ENCODE measurements at regions not wholly inside any gene's neighbourhood (a gene's known extent, or its start where the extent isn't known, plus 50 kb on each side); places are given as distances from the start of the nearest gene placed in this dataset.
"Not testable (repeated sequence)": the region's sequence is repeated elsewhere in the genome, so short reads cannot be mapped to it uniquely, and the experiment has no call there.

DNA sequence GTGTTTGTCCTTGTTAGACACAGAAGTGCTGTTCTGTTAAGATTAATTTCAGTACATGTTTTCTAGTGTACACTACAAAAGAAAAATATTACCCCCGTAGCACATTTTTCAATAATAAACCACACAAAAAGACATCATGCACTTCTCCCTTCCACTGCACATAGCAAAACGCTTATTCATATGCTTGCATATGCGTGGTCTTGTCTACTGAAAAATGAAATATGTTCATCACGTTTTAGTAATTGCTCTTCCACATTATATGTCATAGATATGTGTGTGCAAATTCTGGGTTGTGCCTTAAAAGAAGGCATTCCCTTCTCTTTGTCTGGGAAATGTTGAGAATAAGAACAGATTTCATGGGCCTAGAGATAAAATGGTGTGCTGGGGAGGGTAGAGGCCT lies 353.9 kb downstream of the NSUN3 start:
- DNase-seq: no peak

DNA sequence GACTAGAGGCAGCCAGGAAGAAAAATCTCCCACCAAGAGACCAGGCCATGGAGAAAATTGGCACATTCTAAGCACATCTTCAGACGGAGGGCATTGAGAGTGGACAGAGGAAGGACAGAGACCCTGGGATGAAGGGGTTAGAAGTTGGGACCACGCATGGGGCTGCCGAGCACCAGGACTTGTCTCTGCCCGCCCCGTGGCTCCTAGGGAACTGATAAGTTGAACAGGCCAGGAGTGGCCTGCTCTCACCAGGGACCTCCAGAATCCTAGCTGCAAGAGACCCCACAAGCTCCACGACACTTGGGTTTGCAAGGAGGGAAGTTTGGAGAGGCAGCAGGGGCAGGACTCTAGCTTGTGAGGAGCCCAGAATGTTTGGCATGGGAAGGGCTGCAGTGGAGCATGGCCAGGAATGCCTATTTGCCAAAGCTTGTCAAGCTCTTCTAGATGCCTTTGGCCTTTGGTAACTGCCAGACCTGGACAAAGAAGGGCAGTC lies 355.1 kb downstream of the NSUN3 start:
- DNase-seq: no peak

DNA sequence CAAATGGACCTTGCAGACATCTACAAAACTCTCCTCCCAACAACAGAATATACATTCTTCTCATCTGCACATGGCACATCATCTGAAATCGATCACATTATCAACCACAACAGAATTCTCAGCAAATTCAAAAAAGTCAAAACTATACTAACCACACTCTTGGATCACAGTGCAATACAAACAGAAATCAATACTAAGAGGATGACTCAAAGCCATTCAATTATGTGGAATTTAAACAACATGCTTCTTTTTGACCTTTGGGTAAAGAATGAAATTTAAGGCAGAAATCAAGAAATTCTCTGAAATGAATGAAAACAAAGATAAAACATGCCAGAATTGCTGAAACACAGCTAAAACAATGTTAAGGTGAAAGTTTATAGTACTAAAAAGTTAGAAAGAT lies 358.1 kb downstream of the NSUN3 start:
- DNase-seq: no peak

DNA sequence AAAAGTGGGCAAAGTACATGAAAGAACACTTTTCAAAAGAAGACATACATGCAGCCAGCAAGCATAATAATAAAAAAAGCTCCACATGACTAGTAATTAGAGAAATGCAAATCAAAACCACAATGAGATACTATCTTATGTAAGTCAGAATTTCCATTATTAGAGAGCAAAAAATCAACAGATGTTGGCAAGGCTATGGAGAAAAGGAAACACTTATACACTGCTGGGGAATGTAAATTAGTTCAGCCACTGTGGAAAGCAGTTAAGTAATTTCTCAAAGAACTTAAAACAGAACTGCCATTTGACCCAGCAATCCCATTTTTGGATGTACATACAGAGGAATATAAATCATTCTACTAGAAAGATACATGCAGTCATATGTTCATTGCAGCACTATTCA lies 360.7 kb downstream of the NSUN3 start:
- DNase-seq: no peak

DNA sequence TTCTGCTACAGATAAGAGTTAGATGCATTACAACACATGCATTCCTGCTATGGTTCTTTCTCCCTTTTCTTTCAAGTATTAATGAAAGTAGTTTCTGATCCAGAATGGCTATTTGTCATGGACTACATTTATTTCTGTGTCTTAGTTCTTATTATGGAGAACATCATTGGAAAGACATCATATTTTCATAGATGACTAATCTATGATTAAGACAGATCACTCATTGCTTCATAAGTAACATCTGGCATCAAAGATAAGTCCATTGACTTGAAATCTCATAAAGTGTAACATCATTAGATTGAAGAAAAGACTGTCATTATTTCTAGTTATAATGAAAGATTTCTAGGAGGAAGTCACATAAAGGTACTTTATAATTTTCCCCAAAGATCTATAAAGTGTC lies 366.7 kb downstream of the NSUN3 start:
- DNase-seq: no peak

DNA sequence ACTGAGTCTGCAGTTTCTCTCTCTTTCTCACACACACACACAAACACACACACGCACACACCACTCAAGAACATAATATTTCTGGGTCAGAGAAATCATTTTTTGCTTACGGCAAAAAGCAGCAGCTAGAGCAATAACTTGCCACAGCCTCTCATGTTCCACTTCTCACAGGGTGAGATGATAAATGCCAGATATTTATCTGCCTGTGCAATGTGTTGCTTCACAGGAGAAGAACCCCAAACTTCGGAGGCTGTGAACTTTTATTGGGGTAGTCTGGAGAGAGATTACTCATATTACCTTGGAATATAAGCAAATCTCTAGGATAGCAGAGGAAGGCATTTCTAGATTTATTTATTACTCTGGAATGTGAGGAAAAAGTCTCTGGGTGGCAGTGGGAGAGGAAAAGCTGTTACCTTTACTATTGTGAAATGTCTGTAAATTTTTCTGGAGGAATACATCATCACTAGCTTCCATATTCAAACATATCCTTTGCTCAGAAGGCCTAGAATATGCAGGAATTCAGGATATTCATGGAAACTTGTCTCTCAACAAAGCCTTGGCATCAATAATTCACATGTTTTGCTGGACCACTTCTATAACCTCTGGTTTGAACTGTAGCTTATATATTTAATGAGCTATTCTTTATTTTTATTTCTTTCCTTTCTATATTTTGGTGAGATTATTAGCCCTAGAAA lies 369.2 kb downstream of the NSUN3 start:
- no peak for DNase-seq

DNA sequence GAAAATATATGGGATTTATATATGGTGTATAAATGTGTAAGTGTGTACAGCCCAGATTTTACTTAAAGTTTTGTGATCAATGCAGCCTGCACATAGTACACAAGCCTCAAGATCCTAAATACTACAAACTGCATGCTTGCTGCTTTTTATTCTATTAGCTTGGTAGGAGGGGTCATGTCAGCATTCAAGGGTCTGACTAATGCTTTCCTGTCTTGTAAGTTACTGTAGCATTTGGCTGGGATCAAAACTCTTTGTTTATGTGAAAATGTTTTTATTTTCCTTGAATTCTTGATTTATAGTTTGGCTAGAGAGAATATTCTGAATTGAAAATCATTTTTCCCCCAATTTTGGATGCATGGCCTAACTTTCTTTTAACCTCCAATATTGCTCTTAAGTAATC lies 370.9 kb downstream of the NSUN3 start:
- DNase-seq: no peak

DNA sequence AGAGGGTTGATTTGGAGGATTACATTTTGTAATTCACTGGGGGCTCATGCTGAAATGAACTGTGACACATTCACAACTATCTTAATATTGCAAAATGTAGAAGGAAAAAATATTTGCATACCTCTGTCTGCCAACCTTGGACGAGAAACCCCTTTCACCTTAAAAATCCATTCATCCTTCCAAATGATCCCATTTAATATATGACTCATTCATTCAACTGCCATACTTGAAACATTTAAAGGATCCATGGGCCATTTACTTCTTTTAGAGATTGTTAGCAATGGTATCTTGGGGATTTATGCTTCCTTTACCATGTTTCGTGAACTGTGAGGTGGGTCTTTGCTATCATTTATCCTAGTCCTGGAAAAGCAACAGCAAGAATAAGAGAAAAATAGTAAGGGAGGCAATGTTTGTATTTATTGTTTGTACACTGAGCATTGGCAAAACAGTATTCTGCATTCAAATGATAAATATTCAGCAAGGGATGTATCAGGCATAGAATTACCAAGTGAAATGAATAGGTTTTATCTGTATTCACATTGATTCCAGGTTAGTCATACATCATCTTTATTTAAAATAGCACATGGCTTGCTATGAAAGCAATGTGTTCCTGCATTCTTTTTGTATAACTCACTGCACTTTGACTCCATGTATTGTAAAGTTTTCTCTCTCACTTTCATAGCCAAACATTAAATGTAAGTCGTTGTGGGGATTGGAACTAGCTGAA lies 378.1 kb downstream of the NSUN3 start:
- no peak for DNase-seq

DNA sequence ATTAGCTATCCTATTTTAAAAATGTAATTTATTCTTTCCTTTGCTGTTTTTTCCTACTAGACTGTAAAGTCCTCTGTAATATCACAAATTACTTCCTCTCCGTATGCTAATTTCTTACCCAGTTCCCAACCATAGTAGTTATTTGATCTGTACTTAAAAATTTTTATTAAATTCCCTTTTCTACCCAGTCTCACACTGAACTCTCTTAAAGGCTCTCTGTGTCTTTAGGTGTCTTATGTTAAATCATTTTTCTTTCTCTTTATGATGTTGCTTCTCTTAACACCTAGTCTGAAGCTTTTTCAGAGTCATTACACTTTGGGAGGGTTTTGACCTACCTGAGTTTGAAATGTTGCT lies 378.6 kb downstream of the NSUN3 start:
- no peak for DNase-seq

DNA sequence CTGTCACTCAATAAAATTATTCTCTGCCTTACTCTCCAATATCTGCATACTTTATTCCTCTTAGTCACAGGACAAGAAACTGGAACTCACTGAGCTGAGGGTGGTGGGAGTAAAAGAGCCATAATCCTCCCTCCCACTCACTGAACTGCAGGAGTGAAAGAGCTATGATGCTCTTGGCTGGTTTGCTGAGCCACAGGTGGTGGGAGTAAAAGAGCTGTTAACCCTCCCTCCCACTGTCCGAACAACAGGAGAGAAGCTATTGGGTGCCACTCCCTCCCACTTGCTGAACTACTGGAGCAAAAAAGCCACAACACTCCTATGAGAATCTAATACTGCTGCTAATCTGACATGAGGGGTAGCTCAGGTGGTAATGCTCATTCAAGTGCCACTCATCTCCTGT lies 391.0 kb downstream of the NSUN3 start:
- DNase-seq: no peak

DNA sequence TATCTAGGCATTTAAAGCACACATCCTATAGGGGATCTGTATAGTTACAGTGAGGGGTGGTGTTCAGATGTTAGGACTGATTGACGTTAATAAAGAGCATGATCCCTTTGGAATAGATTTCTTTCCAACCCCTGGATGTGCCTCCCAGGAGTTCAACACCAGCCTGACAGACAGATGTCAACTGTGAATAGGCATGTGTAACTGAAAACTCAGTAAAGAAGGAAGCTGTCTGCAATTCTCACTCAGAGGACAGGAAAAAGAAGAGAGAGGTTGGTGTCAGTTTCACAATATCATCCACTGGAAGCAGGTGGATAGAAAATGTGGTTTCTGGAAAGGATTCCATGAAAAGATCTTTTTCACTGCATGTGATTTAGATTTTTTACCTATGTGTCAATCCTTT lies 396.3 kb downstream of the NSUN3 start:
- no peak for DNase-seq

DNA sequence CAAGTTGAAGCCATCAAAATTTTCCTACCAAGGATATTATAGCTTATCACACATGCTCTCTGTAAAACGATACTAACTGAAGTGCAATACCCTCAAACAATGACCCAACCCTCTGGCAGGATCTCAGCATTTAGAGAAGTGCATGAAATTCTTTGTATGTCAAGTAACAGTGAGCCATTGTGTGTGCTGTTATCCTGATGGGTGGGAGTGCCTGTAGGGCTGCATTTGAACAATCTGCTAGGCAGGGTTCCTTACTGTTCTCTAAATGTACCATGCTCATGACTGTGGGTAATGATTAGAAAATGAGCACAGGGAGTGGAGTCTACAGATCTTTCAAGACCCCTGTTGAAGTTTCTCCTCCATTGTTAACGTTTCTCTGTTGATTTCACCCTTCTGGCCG lies 398.1 kb downstream of the NSUN3 start:
- no peak for DNase-seq

DNA sequence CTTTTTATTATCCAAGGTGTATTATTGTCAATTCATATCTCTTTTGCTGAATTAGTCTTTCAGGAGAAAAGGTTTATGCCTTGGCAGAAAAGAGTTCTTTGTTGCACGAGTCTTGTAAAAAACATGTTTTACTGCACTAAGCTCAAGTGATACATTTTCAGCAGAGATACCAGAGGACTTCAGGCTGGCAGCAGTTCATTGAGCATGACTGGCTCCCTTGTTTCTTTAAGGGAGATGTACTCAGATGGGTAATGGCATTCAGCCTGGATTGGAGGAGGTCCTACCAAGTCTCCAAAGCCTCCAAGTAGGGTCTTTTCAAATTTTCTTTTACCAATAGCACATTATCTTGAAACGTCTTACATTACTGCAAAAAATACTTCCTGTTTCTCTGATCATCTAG lies 400.1 kb downstream of the NSUN3 start:
- DNase-seq: no peak

DNA sequence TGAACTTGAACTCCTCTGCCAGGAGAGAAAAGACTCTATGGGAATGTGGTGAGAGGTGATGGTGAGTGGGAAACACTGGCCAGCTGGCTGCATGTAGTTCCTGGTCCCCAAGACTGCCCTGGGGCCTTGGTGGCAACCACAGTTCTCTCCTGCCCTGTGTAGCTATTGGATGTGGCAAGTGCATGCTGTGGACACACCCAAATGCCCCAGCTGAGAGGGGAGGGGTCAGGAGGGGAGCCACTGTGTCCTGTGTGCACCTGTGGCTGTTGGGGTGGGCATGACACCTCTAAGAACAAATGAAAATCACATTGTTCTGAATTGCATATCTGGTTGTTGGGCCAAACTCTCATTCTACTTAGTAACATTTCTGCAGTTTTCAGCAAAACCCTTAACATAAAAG lies 409.6 kb downstream of the NSUN3 start:
- no peak for DNase-seq

DNA sequence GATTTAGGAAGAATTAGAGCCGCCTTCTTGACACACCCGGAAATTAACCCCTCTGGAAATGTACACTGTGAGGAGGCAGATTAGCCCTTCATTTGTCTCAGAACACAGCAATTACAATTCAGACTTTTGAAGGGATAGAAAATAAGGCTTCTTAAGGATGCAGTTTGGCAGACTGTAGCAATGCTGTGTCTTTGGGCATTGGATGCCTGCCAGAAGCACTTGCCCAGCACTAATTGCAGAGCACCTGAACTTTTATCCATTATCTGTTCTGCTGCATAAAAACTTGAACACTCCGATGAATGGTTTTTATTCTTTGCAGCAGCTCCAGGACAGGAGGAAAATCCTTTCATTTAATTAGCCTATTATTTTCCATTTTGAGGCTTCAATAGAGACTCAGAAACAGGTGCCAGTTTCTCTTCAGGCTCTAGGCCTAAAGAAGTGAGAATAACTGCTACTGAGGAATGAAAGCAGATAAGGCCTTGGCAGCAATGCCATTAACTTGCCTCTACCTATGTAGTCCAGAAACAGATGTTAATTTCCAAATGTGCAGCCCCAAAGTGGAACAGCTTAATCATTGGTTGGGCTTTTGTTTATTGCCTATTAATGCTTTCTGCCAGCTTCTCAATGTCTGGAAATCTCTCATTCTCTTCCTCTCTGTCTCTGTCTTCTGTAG lies 418.5 kb downstream of the NSUN3 start:
- no peak for DNase-seq

DNA sequence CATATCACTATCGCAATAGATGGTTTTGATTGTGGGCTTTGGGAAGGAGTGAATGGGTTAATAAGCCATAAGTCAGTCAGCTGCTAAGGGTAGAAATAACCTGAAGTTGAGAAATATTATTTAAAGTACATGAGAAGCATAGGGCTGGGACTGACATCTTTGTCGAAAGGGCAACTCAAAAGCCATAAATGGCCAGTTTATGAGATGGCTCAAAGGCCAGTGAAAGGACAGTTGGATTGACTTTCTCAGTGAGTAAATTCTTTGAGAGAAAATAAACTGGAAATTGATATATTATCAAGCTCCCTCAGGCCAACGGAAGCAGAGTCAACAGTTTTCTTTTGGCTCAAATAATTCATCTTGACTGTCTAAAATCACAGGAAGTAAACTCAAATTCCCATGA lies 419.8 kb downstream of the NSUN3 start:
- DNase-seq: no peak

DNA sequence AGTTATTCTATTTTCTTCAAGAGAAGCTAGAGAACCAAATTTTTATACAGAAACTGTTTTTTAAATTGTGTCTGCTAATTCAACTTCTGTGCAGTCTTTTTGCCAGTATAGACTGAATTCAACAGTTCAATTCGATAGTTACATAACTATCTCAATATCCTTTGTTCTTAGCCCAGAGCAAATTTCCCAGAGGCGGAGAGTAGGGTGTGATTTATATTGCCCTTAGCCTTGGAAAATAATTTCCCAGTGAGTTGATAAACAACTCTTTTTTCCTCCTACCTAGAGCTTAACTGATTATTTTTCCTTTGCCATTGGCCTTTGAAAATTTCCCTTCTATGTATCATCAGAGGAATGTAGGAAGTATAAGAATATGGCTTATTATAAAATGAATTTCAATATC lies 420.5 kb downstream of the NSUN3 start:
- DNase-seq: no peak

DNA sequence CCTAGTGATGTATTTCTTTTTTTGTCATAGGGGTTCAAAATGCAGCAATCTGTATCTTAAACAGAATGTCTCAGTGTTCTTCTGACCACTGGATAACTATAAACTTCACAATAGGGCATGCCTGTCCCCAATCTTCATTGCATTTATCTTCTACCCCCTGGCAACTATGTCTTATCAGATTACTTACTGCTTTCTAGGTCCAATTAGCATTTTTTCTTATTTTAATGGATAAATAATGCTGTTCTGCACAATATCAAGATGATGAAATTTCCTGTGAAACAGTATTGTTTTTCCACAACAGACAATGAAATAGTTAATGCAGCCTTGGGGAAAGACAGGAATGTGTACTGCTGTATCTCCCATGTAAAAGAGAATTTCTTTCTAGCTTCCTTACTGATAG lies 432.1 kb downstream of the NSUN3 start:
- no peak for DNase-seq

DNA sequence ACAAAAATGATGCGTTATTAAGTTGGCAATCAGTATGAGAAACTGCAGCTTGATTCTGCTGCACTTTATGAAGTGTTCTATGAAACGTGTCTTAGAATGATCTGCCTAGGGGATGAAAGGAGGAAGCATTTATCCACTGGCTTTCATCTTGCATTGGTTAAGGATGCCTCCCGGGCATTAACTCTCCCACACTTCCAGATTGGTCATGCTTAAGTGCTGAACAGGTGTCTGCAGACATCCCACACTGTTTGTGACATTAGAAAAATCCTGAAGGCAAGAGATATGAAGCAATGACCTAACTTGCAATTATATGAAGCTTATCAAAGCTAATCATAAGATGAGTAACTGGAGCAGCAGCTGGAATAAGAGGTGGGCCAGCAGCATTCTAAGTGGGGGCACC lies 437.3 kb downstream of the NSUN3 start:
- no peak for DNase-seq

DNA sequence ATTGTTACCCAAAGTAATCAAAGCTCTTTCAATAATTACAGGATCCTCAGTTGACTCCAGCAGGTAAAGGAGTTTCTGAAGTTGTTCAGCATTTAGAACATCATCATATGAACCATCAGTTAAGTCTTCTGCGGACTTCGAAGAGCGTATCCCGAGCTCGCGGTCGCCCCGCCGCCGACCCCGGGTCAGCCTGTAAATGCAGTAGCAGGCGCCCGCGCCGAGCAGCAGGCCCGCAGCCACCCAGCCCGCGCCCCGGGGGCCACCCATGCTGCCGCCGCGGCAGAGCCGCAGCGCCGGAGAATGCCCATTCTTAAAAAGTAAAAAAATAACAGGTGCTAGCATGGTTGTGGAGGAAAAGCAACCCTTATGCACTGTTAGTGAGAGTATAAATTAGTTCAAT lies 444.5 kb downstream of the NSUN3 start:
- DNase-seq: not testable (repeated sequence)

DNA sequence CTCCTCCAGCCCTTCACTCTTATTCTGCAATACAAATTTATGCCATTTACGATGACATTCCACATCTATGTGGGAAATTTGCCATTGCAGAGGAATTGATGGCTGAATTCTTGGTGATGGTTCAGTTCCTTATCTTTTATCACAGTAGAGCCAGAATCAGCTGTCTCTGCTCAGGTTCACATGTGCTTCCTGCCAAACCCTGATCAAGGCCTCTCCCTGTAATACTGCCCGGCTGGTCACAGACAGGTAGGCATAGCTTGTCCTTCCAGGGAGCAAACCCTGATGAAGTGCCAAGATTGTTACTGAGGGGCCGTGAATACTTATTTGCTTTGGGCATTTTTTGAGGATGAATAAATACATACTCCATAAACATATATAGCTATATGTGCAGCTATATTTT lies 450.0 kb downstream of the NSUN3 start:
- DNase-seq: no peak

DNA sequence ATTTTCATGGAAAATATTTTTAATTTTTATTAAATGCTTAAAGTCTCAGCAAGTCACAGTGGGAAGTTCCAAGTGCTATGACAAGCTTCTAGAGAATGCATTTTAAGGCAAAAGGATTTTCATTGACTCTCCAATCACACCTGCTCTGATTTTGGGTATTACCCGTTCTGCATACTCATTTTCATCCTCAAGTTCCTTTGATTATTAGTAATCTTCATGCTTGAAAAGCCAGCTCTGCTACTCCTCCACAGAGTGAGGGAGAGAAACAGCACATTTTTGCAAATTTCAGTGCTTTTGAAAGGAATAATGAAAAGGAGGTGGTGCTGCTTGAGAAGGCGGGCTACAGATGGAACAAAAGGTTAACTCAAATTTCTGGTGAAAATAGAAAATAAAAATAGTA lies 450.7 kb downstream of the NSUN3 start:
- DNase-seq: no peak

DNA sequence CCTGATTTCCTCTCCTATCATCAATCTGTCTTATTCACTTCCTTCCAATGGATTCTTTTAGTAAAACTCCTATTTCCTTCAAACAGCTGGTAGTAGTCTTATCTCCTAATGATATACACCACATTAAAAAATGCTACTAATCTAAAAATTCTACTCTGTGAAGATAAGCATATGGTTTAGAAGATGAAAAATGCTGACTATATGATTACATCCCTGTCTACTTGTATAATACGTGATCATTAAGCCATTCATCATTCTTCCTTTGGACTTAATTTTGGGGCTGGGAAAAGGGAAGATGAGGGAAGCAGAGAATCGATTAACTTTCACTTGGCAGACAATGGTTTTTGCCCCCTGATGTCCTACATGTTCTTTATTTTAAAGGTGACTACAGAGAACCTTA lies 453.1 kb downstream of the NSUN3 start:
- DNase-seq: no peak

DNA sequence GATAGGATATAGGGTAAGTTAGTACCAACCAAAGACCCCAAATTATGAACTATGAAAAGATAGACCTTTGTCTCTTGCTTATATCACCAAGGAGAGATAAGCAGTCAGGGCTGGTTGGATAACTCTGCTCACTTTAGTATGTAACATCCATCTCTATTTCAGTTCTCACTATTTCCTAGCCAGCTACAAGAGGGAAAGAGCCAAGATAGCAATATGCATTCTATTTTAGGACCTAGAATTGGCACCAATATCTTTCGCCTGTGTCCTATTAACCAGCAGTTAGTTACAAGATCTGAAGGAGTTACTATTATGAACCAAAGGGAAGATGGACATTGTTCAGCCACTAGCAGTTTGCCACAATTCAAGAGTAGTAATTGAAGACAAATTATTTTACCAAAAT lies 457.5 kb downstream of the NSUN3 start:
- DNase-seq: no peak
